H1 (cell line): ENCODE measurements at regions not wholly inside any gene's neighbourhood (a gene's known extent, or its start where the extent isn't known, plus 50 kb on each side); places are given as distances from the start of the nearest gene placed in this dataset.

Source experiments
- CBX8 ChIP-seq: fragments of 300-800, 300-1000 bp; sonication (generic); IDR thresholded peaks from 2 replicates; pipeline ENCODE4 v1.7.1; 2016; ENCODE audit warnings: low read depth, low read length, borderline replicate concordance
- CREB1 ChIP-seq: IDR thresholded peaks from 2 replicates; pipeline ENCODE4 v1.6.1; 2012; ENCODE audit warnings: inconsistent platforms
- CTBP2 ChIP-seq: IDR thresholded peaks from 2 replicates; pipeline ENCODE4 v1.7.0; 2011; ENCODE audit warnings: borderline replicate concordance, mild to moderate bottlenecking, moderate library complexity, mixed read lengths, low read length; ENCODE audit not compliant: insufficient read depth, insufficient read length
- JUND ChIP-seq: IDR thresholded peaks from 2 replicates; pipeline ENCODE4 v1.6.1; 2011; ENCODE audit warnings: mild to moderate bottlenecking, improper control_type of control experiment, low read length
- RBBP5 ChIP-seq: IDR thresholded peaks from 2 replicates; pipeline ENCODE4 v1.7.1; 2012; ENCODE audit warnings: low read depth, mild to moderate bottlenecking, inconsistent platforms, low read length, moderate library complexity, borderline replicate concordance
- RFX5 ChIP-seq: IDR thresholded peaks from 2 replicates; pipeline ENCODE4 v1.6.1; 2011; ENCODE audit warnings: low read depth, low read length, improper control_type of control experiment, borderline replicate concordance
- TAF7 ChIP-seq: optimal IDR thresholded peaks from 2 replicates; pipeline ENCODE3; 2011; ENCODE audit warnings: low read depth, mild to moderate bottlenecking, inconsistent platforms, low read length, moderate library complexity, borderline replicate concordance
- TBP ChIP-seq: IDR thresholded peaks from 2 replicates; pipeline ENCODE4 v1.6.1; 2011; ENCODE audit warnings: low read depth, low read length, improper control_type of control experiment
- TF ChIP-seq, protein P1 (sequence below): fragments of 300-600 bp; sonication (generic); IDR thresholded peaks from 2 replicates; pipeline ENCODE4 v1.7.1; 2012; ENCODE audit warnings: low read length, moderate library complexity, mild to moderate bottlenecking, inconsistent platforms; ENCODE audit not compliant: insufficient replicate concordance
- TF ChIP-seq, protein P2 (sequence below): IDR thresholded peaks from 2 replicates; pipeline ENCODE4 v1.6.1; 2012; ENCODE audit warnings: low read length, inconsistent platforms

DNA sequence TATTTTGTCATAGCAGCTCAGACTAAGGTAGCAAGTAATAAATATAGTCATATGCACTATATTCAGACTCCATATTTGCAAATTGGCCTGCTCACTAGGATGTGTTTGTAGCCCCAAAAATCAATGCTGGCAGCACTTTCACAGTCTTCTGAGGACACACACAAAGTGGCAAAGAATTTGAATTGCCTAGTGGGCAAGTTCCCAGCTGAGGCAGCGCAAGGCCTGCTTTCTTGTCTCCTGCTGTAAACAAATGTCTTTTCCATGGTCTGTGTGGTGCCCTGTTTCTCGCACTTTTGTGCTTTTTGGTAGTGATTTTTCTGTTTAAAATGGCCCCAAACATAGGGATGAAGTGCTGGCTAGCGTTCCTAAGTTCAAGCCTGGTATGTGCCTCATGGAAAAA, 416.0 kb downstream of the OCA2 start (continued):
- TF ChIP-seq, protein P1, sequence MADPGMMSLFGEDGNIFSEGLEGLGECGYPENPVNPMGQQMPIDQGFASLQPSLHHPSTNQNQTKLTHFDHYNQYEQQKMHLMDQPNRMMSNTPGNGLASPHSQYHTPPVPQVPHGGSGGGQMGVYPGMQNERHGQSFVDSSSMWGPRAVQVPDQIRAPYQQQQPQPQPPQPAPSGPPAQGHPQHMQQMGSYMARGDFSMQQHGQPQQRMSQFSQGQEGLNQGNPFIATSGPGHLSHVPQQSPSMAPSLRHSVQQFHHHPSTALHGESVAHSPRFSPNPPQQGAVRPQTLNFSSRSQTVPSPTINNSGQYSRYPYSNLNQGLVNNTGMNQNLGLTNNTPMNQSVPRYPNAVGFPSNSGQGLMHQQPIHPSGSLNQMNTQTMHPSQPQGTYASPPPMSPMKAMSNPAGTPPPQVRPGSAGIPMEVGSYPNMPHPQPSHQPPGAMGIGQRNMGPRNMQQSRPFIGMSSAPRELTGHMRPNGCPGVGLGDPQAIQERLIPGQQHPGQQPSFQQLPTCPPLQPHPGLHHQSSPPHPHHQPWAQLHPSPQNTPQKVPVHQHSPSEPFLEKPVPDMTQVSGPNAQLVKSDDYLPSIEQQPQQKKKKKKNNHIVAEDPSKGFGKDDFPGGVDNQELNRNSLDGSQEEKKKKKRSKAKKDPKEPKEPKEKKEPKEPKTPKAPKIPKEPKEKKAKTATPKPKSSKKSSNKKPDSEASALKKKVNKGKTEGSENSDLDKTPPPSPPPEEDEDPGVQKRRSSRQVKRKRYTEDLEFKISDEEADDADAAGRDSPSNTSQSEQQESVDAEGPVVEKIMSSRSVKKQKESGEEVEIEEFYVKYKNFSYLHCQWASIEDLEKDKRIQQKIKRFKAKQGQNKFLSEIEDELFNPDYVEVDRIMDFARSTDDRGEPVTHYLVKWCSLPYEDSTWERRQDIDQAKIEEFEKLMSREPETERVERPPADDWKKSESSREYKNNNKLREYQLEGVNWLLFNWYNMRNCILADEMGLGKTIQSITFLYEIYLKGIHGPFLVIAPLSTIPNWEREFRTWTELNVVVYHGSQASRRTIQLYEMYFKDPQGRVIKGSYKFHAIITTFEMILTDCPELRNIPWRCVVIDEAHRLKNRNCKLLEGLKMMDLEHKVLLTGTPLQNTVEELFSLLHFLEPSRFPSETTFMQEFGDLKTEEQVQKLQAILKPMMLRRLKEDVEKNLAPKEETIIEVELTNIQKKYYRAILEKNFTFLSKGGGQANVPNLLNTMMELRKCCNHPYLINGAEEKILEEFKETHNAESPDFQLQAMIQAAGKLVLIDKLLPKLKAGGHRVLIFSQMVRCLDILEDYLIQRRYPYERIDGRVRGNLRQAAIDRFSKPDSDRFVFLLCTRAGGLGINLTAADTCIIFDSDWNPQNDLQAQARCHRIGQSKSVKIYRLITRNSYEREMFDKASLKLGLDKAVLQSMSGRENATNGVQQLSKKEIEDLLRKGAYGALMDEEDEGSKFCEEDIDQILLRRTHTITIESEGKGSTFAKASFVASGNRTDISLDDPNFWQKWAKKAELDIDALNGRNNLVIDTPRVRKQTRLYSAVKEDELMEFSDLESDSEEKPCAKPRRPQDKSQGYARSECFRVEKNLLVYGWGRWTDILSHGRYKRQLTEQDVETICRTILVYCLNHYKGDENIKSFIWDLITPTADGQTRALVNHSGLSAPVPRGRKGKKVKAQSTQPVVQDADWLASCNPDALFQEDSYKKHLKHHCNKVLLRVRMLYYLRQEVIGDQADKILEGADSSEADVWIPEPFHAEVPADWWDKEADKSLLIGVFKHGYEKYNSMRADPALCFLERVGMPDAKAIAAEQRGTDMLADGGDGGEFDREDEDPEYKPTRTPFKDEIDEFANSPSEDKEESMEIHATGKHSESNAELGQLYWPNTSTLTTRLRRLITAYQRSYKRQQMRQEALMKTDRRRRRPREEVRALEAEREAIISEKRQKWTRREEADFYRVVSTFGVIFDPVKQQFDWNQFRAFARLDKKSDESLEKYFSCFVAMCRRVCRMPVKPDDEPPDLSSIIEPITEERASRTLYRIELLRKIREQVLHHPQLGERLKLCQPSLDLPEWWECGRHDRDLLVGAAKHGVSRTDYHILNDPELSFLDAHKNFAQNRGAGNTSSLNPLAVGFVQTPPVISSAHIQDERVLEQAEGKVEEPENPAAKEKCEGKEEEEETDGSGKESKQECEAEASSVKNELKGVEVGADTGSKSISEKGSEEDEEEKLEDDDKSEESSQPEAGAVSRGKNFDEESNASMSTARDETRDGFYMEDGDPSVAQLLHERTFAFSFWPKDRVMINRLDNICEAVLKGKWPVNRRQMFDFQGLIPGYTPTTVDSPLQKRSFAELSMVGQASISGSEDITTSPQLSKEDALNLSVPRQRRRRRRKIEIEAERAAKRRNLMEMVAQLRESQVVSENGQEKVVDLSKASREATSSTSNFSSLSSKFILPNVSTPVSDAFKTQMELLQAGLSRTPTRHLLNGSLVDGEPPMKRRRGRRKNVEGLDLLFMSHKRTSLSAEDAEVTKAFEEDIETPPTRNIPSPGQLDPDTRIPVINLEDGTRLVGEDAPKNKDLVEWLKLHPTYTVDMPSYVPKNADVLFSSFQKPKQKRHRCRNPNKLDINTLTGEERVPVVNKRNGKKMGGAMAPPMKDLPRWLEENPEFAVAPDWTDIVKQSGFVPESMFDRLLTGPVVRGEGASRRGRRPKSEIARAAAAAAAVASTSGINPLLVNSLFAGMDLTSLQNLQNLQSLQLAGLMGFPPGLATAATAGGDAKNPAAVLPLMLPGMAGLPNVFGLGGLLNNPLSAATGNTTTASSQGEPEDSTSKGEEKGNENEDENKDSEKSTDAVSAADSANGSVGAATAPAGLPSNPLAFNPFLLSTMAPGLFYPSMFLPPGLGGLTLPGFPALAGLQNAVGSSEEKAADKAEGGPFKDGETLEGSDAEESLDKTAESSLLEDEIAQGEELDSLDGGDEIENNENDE, result no peak
- TF ChIP-seq CTBP2 (no peak), JUND (no peak), RBBP5 (no peak), TAF7 (no peak), TBP (no peak), CREB1 (no peak), RFX5 (no peak), CBX8 (no peak)
- TF ChIP-seq, protein P2, sequence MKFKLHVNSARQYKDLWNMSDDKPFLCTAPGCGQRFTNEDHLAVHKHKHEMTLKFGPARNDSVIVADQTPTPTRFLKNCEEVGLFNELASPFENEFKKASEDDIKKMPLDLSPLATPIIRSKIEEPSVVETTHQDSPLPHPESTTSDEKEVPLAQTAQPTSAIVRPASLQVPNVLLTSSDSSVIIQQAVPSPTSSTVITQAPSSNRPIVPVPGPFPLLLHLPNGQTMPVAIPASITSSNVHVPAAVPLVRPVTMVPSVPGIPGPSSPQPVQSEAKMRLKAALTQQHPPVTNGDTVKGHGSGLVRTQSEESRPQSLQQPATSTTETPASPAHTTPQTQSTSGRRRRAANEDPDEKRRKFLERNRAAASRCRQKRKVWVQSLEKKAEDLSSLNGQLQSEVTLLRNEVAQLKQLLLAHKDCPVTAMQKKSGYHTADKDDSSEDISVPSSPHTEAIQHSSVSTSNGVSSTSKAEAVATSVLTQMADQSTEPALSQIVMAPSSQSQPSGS, result no peak
- TF ChIP-seq, all 59 proteins: peak for 0
